IMR-90 (cell line): ENCODE measurements at regions not wholly inside any gene's neighbourhood (a gene's known extent, or its start where the extent isn't known, plus 50 kb on each side); places are given as distances from the start of the nearest gene placed in this dataset.

Experiments
- ATAC-seq: fragments of 200-7000 bp; cut with Tn5 transposase; 2 replicates; pipeline ENCODE4 v1.9.1; 2020; ENCODE audit warnings: low read depth, mild to moderate bottlenecking, moderate library complexity
- BruUV-seq: library from RNA; stranded (reverse); fragments of 400-500 nt; replicated peaks from 2 replicates; lab custom pipeline; 2021; lab: Mats Ljungman, UMichigan
- CTCF ChIA-PET: fragments of 300-600 bp; formaldehyde crosslinking; extraction: SDS; loops from one replicate; lab custom pipeline; 2021; ENCODE audit warnings: antibody characterized with exemption; lab: Yijun Ruan, JAX
- POLR2A ChIA-PET: fragments of 300-600 bp; sonication (Branson Sonifier 250); formaldehyde crosslinking; loops from one replicate; lab custom pipeline; 2022; ENCODE audit warnings: antibody characterized with exemption; ENCODE audit not compliant: unreplicated experiment; lab: Charles Lee
- DNase-seq: peaks from one replicate; pipeline ENCODE4 v3.0.0; 2013
- H2AFZ ChIP-seq: replicated peaks from 2 replicates; pipeline ENCODE3; 2013; ENCODE audit warnings: low read length, mild to moderate bottlenecking; ENCODE audit not compliant: poor library complexity
- H2AK5ac ChIP-seq: 2 replicates; pipeline ENCODE4 v1.6.1; 2013; ENCODE audit warnings: low read depth, low read length, inconsistent platforms
- H2AK9ac ChIP-seq: replicated peaks from 2 replicates; pipeline ENCODE3; 2013; ENCODE audit warnings: mild to moderate bottlenecking, low read depth, low read length, moderate library complexity; ENCODE audit not compliant: poor library complexity
- H2BK120ac ChIP-seq: 2 replicates; pipeline ENCODE4 v1.6.1; 2013; ENCODE audit warnings: low read depth, low read length, inconsistent platforms
- H2BK15ac ChIP-seq: 3 replicates; pipeline ENCODE4 v1.6.1; 2013; ENCODE audit warnings: low read depth, low read length, inconsistent platforms
- H2BK20ac ChIP-seq: 2 replicates; pipeline ENCODE4 v1.6.1; 2013; ENCODE audit warnings: low read depth, mild to moderate bottlenecking, inconsistent platforms, low read length, moderate library complexity
- H2BK5ac ChIP-seq: 2 replicates; pipeline ENCODE4 v1.6.1; 2013; ENCODE audit warnings: mild to moderate bottlenecking, low read depth, low read length, inconsistent platforms; ENCODE audit not compliant: poor library complexity, severe bottlenecking
- H3K14ac ChIP-seq: replicated peaks from 2 replicates; pipeline ENCODE4 v1.6.1; 2013; ENCODE audit warnings: low read depth, low read length, inconsistent platforms
- H3K18ac ChIP-seq: 2 replicates; pipeline ENCODE4 v1.6.1; 2013; ENCODE audit warnings: low read depth, low read length, control low read depth
- H3K23ac ChIP-seq: 2 replicates; pipeline ENCODE4 v1.6.1; 2013; ENCODE audit warnings: low read depth, low read length, inconsistent platforms
- H3K27ac ChIP-seq: 2 replicates; pipeline ENCODE4 v1.5.1; 2013; ENCODE audit warnings: mild to moderate bottlenecking, control low read depth, low read length; ENCODE audit not compliant: insufficient read depth
- H3K27me3 ChIP-seq: 2 replicates; pipeline ENCODE4 v1.6.1; 2013; ENCODE audit warnings: low read length; ENCODE audit not compliant: control insufficient read depth, insufficient read depth
- H3K36me3 ChIP-seq: 2 replicates; pipeline ENCODE4 v1.6.1; 2013; ENCODE audit warnings: low read length, mixed read lengths; ENCODE audit not compliant: control insufficient read depth, insufficient read depth
- H3K4ac ChIP-seq: 2 replicates; pipeline ENCODE4 v1.6.1; 2013; ENCODE audit warnings: low read depth, low read length, inconsistent platforms
- H3K4me1 ChIP-seq: 2 replicates; pipeline ENCODE4 v1.6.1; 2013; ENCODE audit warnings: low read length, mixed read lengths; ENCODE audit not compliant: control insufficient read depth, insufficient read depth
- H3K4me2 ChIP-seq: 2 replicates; pipeline ENCODE4 v1.6.1; 2013; ENCODE audit warnings: low read depth, mild to moderate bottlenecking, control low read depth, low read length, moderate library complexity
- H3K4me3 ChIP-seq: 2 replicates; pipeline ENCODE4 v1.5.1; 2013; ENCODE audit warnings: low read depth, mild to moderate bottlenecking, control low read depth, low read length, moderate library complexity; ENCODE audit not compliant: insufficient read depth
- H3K56ac ChIP-seq: 2 replicates; pipeline ENCODE4 v1.6.1; 2013; ENCODE audit warnings: low read length, inconsistent platforms; ENCODE audit not compliant: insufficient read depth; ENCODE audit errors: extremely low read depth
- H3K79me1 ChIP-seq, 2 experiments: 2 replicates each; pipeline ENCODE4 v1.6.1; 2013; ENCODE audit warnings: low read length in 2 of 2, inconsistent platforms in 1 of 2, low read depth in 1 of 2
- H3K9ac ChIP-seq: 2 replicates; pipeline ENCODE4 v1.6.1; 2013; ENCODE audit warnings: low read depth, low read length, control low read depth
- H3K9me1 ChIP-seq: 2 replicates; pipeline ENCODE4 v1.6.1; 2013; ENCODE audit warnings: low read length, inconsistent platforms; ENCODE audit not compliant: insufficient read depth
- H3K9me3 ChIP-seq: 2 replicates; pipeline ENCODE4 v1.6.1; 2013; ENCODE audit warnings: low read length; ENCODE audit not compliant: control insufficient read depth, insufficient read depth
- H4K20me1 ChIP-seq: 2 replicates; pipeline ENCODE4 v1.6.1; 2013; ENCODE audit warnings: low read length, inconsistent platforms; ENCODE audit not compliant: insufficient read depth
- H4K5ac ChIP-seq: 2 replicates; pipeline ENCODE4 v1.6.1; 2013; ENCODE audit warnings: mild to moderate bottlenecking, low read depth, low read length, control low read depth
- H4K8ac ChIP-seq, 2 experiments: 2 replicates each; pipeline ENCODE4 v1.6.1; 2013; ENCODE audit warnings: low read depth in 2 of 2, low read length in 2 of 2, control low read depth in 1 of 2, inconsistent platforms in 1 of 2
- H4K91ac ChIP-seq: 2 replicates; pipeline ENCODE4 v1.6.1; 2013; ENCODE audit warnings: low read depth, low read length, inconsistent platforms; ENCODE audit not compliant: insufficient read depth
- POLR2A ChIP-seq: IDR thresholded peaks from 2 replicates; pipeline ENCODE4 v1.6.1; 2012; ENCODE audit warnings: mild to moderate bottlenecking, low read depth, low read length
- WGBS, 2 experiments: methylation state at CpG; one replicate each; pipeline versions ENCODE4 v1.1.5 to v1.1.7; 2013; ENCODE audit warnings: missing lambda C conversion rate in 2 of 2; ENCODE audit not compliant: insufficient read length in 1 of 2; ENCODE audit errors: extremely low coverage in 2 of 2; 5-methylcytosine and 5-hydroxymethylcytosine counted together
- dilution Hi-C: fragments of 300-500 bp; cut with HindIII; formaldehyde crosslinking; loops from one replicate; pipeline ENCODE4 v1.14.3; 2018; ENCODE audit warnings: low sequenced_read_pairs; ENCODE audit not compliant: unreplicated experiment
- in situ Hi-C: fragments of 300-500 bp; cut with MboI; formaldehyde crosslinking; loops from 3 replicates; pipeline ENCODE4 v1.14.3; 2019; ENCODE audit warnings: low sequenced_read_pairs, inconsistent platforms, mixed read lengths
- intact Hi-C: fragments of 100-400 bp; cut with micrococcal nuclease; formaldehyde crosslinking; loops from 2 replicates; pipeline ENCODE4 v1.10.0; 2022

DNA sequence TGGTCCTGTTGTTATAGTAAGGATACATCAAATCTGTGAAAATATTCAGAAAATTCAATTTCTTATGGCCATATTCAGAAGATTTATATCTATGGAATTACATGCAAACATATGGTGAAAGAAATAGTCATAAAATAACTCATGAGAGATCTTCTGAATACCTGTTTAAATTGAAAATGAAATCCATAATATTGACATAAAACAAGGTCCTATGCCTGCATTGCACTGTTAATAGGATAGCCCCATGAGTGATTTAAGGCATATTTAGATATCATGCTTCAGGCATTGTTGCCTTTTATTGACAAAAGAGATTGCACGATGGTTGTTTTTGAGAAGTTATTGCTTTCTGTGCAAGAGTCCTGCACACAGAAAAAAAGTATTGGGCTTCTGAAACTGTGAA, 591.7 kb upstream of the ZNF717 start:
- CTCF ChIA-PET, result no interaction called here
- H3K23ac ChIP-seq, result no peak overlapping the region
- TF ChIP-seq POLR2A, result no peak
- H2BK5ac ChIP-seq, result no peak overlapping the region
- H3K79me1 ChIP-seq, result no peaks in the 10 kb centered on the region
- no TSS peak for BruUV-seq
- no peaks in the 10 kb centered on the region for H3K27me3 ChIP-seq
- H2AFZ ChIP-seq, result no peak overlapping the region
- dilution Hi-C loops (no loop called here), in situ Hi-C loops (no loop called here), intact Hi-C loops (no loop called here)
- no peak overlapping the region for H4K8ac ChIP-seq
- H2AK9ac ChIP-seq, result no peak overlapping the region
- no peak overlapping the region for H3K4me2 ChIP-seq
- H4K91ac ChIP-seq, result no peak overlapping the region
- H4K20me1 ChIP-seq, result no peaks in the 10 kb centered on the region
- H3K4me1 ChIP-seq, result no peaks in the 10 kb centered on the region; the same call in 1 of the 2 replicates
- H3K36me3 ChIP-seq, result no peaks in the 10 kb centered on the region
- no peak overlapping the region for H4K5ac ChIP-seq
- DNase-seq (no peak), ATAC-seq (no peak)
- H3K9me3 ChIP-seq, result no peaks in the 10 kb centered on the region
- H3K27ac ChIP-seq, result no peak overlapping the region
- no peak overlapping the region for H2AK5ac ChIP-seq
- no peak overlapping the region for H2BK120ac ChIP-seq
- no peak overlapping the region for H2BK20ac ChIP-seq
- POLR2A ChIA-PET, result no interaction called here
- no peak overlapping the region for H3K9ac ChIP-seq
- H3K4ac ChIP-seq, result no peak overlapping the region
- H3K18ac ChIP-seq, result no peak overlapping the region
- no peaks in the 10 kb centered on the region for H3K9me1 ChIP-seq
- H3K56ac ChIP-seq, result no peak overlapping the region
- no peak overlapping the region for H3K14ac ChIP-seq
- H3K4me3 ChIP-seq, result no peak overlapping the region
- no peak overlapping the region for H2BK15ac ChIP-seq
- no CpG with 5 or more reads among the region's 1 CpG for whole genome bisulfite sequencing, 2 experiments
